IMR-90 (cell line): ENCODE measurements at regions not wholly inside any gene's neighbourhood (a gene's known extent, or its start where the extent isn't known, plus 50 kb on each side); places are given as distances from the start of the nearest gene placed in this dataset.

ENCODE experiments used
- BHLHE40 ChIP-seq: fragments of 150-350 bp; IDR thresholded peaks from 2 replicates; pipeline ENCODE4 v1.6.1; 2016; ENCODE audit warnings: mild to moderate bottlenecking, low read depth, low read length
- CHD1 ChIP-seq: IDR thresholded peaks from 2 replicates; pipeline ENCODE4 v1.6.1; 2012; ENCODE audit warnings: low read depth, low read length, improper control_type of control experiment
- CTCF ChIP-seq: conservative IDR thresholded peaks from 2 replicates; pipeline ENCODE4 v1.5.1; 2012; ENCODE audit warnings: mild to moderate bottlenecking, low read depth, low read length, improper control_type of control experiment
- FOS ChIP-seq: fragments of 150-350 bp; IDR thresholded peaks from 2 replicates; pipeline ENCODE4 v1.6.1; 2016; ENCODE audit warnings: low read depth, low read length
- MAFK ChIP-seq: IDR thresholded peaks from 2 replicates; pipeline ENCODE4 v1.6.1; 2012; ENCODE audit warnings: low read depth, low read length, improper control_type of control experiment
- MAZ ChIP-seq: IDR thresholded peaks from 2 replicates; pipeline ENCODE4 v1.6.1; 2012; ENCODE audit warnings: low read depth, mild to moderate bottlenecking, low read length, improper control_type of control experiment, moderate library complexity, borderline replicate concordance
- MXI1 ChIP-seq: IDR thresholded peaks from 2 replicates; pipeline ENCODE4 v1.6.1; 2012; ENCODE audit warnings: low read depth, mild to moderate bottlenecking, low read length, moderate library complexity, borderline replicate concordance
- NFE2L2 ChIP-seq: fragments of 150-350 bp; IDR thresholded peaks from 2 replicates; pipeline ENCODE4 v1.6.1; 2016; ENCODE audit warnings: low read depth, mild to moderate bottlenecking, low read length
- POLR2A ChIP-seq: IDR thresholded peaks from 2 replicates; pipeline ENCODE4 v1.6.1; 2012; ENCODE audit warnings: mild to moderate bottlenecking, low read depth, low read length
- RAD21 ChIP-seq: IDR thresholded peaks from 2 replicates; pipeline ENCODE4 v1.6.1; 2012; ENCODE audit warnings: low read length, improper control_type of control experiment
- RCOR1 ChIP-seq: IDR thresholded peaks from 2 replicates; pipeline ENCODE4 v1.6.1; 2012; ENCODE audit warnings: mild to moderate bottlenecking, low read length, improper control_type of control experiment; ENCODE audit not compliant: insufficient replicate concordance
- RFX5 ChIP-seq: IDR thresholded peaks from 2 replicates; pipeline ENCODE4 v1.8.0; 2012; ENCODE audit warnings: low read depth, mild to moderate bottlenecking, low read length, moderate library complexity
- SMC3 ChIP-seq: fragments of 150-350 bp; IDR thresholded peaks from 2 replicates; pipeline ENCODE4 v1.6.1; 2016; ENCODE audit warnings: low read depth, mild to moderate bottlenecking, antibody characterized with exemption, low read length, moderate library complexity
- TF ChIP-seq, protein P1 (sequence below): fragments of 150-350 bp; IDR thresholded peaks from 2 replicates; pipeline ENCODE4 v1.6.1; 2017; ENCODE audit warnings: mild to moderate bottlenecking, antibody characterized with exemption, low read length, low read depth

- no peak for TF ChIP-seq MXI1
- TF ChIP-seq CTCF, result no peak
- no peak for TF ChIP-seq RAD21
- no peak for TF ChIP-seq FOS
- TF ChIP-seq RCOR1, result no peak
- no peak for TF ChIP-seq RFX5
- no peak for TF ChIP-seq CHD1
- no peak for TF ChIP-seq POLR2A
- TF ChIP-seq, protein P1, sequence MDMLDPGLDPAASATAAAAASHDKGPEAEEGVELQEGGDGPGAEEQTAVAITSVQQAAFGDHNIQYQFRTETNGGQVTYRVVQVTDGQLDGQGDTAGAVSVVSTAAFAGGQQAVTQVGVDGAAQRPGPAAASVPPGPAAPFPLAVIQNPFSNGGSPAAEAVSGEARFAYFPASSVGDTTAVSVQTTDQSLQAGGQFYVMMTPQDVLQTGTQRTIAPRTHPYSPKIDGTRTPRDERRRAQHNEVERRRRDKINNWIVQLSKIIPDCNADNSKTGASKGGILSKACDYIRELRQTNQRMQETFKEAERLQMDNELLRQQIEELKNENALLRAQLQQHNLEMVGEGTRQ, result no peak
- no peak for TF ChIP-seq MAZ
- no peak for TF ChIP-seq SMC3
- TF ChIP-seq BHLHE40, result no peak
- TF ChIP-seq NFE2L2, result no peak
- TF ChIP-seq MAFK, result no peak
Measured at GRCh38 chr10:128744811-128745305, 618.6 kb upstream of the MKI67 start.
